ENCODE measurements at regions not wholly inside any gene's neighbourhood (a gene's known extent, or its start where the extent isn't known, plus 50 kb on each side); places are given as distances from the start of the nearest gene placed in this dataset.

DNA sequence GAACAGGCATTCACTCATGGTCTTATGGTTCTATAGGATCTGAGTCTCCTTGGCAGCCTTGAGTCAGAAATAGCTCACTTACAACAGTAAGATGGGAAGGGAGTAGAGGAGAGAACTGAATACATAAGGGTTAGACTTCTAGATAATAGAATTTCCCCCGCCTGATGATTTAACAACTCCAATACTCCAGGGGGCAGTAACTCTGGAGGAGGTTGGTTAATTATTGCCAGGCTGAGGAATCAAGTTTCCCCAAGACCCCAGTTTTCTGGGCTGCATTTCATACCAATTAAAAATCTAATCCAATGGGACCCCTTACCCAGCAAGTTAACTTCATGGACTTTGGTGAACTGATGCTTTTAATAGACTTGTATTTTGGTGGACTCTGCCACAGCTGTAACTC lies 94.2 kb upstream of the MOCS1 start:
- no peaks in the 10 kb centered on the region for H3K9me3 ChIP-seq (ENCODE audit: insufficient read depth, low read length)
- no peaks in the 10 kb centered on the region for H3K36me3 ChIP-seq (ENCODE audit: insufficient read depth, insufficient read length, low read length)
- no peak for DNase-seq (ENCODE audit: low read depth, low spot score)
- no peaks in the 10 kb centered on the region for H3K27me3 ChIP-seq (ENCODE audit: insufficient read depth, insufficient read length)
- no peak overlapping the region for H3K9ac ChIP-seq (ENCODE audit: insufficient read length, low read depth)
- no peaks in the 10 kb centered on the region for H3K4me1 ChIP-seq (ENCODE audit: insufficient read depth, insufficient read length)
- TF ChIP-seq SUZ12 (IDR thresholded peaks at IDR 0.05; ENCODE audit: extremely low read depth, insufficient read depth, insufficient read length): no peak
- TF ChIP-seq YY1 (IDR thresholded peaks at IDR 0.05; ENCODE audit: insufficient read depth, insufficient read length): no peak
- no peak for TF ChIP-seq ZNF274 (IDR thresholded peaks at IDR 0.05; ENCODE audit: low read depth, low read length)
- H3K4me3 ChIP-seq (ENCODE audit: insufficient read length, low read depth): no peak overlapping the region

DNA sequence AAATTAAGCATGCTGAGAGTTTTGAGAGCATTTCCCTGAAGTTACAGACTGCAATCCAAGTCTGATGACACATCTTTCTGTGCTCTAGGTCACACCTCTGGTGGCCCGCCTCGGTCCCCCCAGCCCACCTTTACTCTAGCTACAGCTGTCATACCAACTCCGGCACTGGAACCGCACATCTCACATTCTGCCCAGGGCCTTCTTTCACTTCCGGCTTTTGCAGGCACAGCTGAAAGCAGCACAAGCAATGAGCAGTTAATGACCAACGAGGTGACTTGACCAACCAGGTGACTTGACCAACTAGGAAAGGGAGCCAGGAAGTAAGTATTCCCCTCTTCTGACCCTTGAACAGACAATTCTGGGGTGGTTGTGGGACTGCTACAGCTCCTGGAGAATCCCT lies 88.6 kb upstream of the MOCS1 start:
- Histone ChIP-seq H3K36me3 (ENCODE audit: insufficient read depth, insufficient read length, low read length) (no peaks in the 10 kb centered on the region), H3K9ac (ENCODE audit: insufficient read length, low read depth) (no peak overlapping the region), H3K27me3 (ENCODE audit: insufficient read depth, insufficient read length) (no peaks in the 10 kb centered on the region), H3K4me1 (ENCODE audit: insufficient read depth, insufficient read length) (no peaks in the 10 kb centered on the region), H3K4me3 (ENCODE audit: insufficient read length, low read depth) (no peak overlapping the region), H3K9me3 (ENCODE audit: insufficient read depth, low read length) (no peaks in the 10 kb centered on the region)
- TF ChIP-seq YY1 (IDR thresholded peaks at IDR 0.05; ENCODE audit: insufficient read depth, insufficient read length) (no peak), ZNF274 (IDR thresholded peaks at IDR 0.05; ENCODE audit: low read depth, low read length) (no peak), SUZ12 (IDR thresholded peaks at IDR 0.05; ENCODE audit: extremely low read depth, insufficient read depth, insufficient read length) (no peak)
- DNase-seq (ENCODE audit: low read depth, low spot score): no peak

DNA sequence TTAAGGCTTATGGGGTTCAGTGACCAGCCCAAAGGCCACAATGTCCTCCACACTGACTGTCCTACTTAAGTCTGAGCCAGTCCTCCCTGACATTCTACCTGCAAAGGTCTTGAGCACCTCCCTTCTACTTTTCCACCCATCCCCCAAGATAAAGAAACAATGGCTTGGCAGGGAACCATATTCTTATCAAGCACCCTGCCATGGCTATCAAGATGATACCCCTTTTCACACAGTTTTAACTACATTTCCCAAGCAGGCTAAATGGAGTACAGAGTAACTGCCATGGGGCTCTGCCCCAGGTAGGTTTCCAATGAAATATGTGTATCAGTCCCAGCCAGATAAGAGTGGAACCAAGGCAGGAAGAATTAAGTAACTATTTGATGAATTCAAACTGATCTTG lies 85.9 kb upstream of the MOCS1 start:
- H3K9ac ChIP-seq (ENCODE audit: insufficient read length, low read depth): no peak overlapping the region
- H3K9me3 ChIP-seq (ENCODE audit: insufficient read depth, low read length): 0 out of 2 replicates have a peak, but pooled peaks cover 6% of the 10 kb centered on the region
- H3K4me3 ChIP-seq (ENCODE audit: insufficient read length, low read depth): no peak overlapping the region
- H3K4me1 ChIP-seq (ENCODE audit: insufficient read depth, insufficient read length): no peaks in the 10 kb centered on the region
- no peak for DNase-seq (ENCODE audit: low read depth, low spot score)
- H3K36me3 ChIP-seq (ENCODE audit: insufficient read depth, insufficient read length, low read length): no peaks in the 10 kb centered on the region
- TF ChIP-seq SUZ12 (IDR thresholded peaks at IDR 0.05; ENCODE audit: extremely low read depth, insufficient read depth, insufficient read length) (no peak), YY1 (IDR thresholded peaks at IDR 0.05; ENCODE audit: insufficient read depth, insufficient read length) (no peak), ZNF274 (IDR thresholded peaks at IDR 0.05; ENCODE audit: low read depth, low read length) (no peak)
- H3K27me3 ChIP-seq (ENCODE audit: insufficient read depth, insufficient read length): no peaks in the 10 kb centered on the region

DNA sequence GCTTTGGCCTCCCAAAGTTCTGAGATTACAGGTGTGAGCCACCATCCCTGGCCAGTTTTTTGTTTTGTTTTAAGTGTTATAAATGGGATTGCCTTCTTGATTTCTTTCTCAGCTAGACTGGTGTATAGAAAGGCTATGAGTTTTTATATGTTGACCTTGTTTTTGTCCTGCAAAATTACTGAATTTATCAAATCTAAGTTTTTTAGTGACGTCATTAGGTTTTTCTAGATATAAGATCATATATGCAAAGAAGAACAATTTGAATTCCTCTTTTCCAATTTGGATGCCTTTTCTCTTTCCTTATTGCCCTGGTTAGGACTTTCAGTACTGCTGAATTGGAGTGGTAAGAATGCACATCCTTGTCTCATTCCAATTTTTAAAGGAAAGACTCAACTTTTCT lies 81.3 kb upstream of the MOCS1 start:
- Histone ChIP-seq H3K4me3 (ENCODE audit: insufficient read length, low read depth) (no peak overlapping the region), H3K4me1 (ENCODE audit: insufficient read depth, insufficient read length) (no peaks in the 10 kb centered on the region), H3K36me3 (ENCODE audit: insufficient read depth, insufficient read length, low read length) (no peaks in the 10 kb centered on the region), H3K27me3 (ENCODE audit: insufficient read depth, insufficient read length) (no peaks in the 10 kb centered on the region), H3K9ac (ENCODE audit: insufficient read length, low read depth) (no peak overlapping the region), H3K9me3 (ENCODE audit: insufficient read depth, low read length) (0 out of 2 replicates have a peak, but pooled peaks cover 6% of the 10 kb centered on the region)
- TF ChIP-seq YY1 (IDR thresholded peaks at IDR 0.05; ENCODE audit: insufficient read depth, insufficient read length) (no peak), SUZ12 (IDR thresholded peaks at IDR 0.05; ENCODE audit: extremely low read depth, insufficient read depth, insufficient read length) (no peak), ZNF274 (IDR thresholded peaks at IDR 0.05; ENCODE audit: low read depth, low read length) (no peak)
- no peak for DNase-seq (ENCODE audit: low read depth, low spot score)

DNA sequence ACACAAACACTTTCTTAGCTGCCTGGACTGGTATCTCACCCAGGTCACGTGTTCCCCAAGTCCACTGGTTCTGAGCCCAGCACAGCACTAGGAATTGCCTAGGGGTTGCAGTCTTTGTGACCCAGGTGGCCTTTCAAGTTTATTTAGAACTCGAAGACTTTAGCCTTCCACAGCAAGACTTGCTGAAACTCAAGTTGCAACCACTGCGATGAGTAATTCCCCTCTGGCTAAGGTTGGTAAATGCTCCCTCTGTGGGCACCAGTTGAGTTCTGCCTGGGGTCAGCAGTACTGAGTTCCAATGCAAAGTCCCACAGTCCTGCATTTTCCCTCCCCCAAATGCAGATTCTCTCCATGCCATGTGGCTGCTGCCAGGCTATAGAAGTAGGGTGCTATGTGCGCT lies 77.6 kb upstream of the MOCS1 start:
- no peak for DNase-seq (ENCODE audit: low read depth, low spot score)
- no peak overlapping the region for H3K9ac ChIP-seq (ENCODE audit: insufficient read length, low read depth)
- TF ChIP-seq YY1 (IDR thresholded peaks at IDR 0.05; ENCODE audit: insufficient read depth, insufficient read length): no peak
- TF ChIP-seq ZNF274 (IDR thresholded peaks at IDR 0.05; ENCODE audit: low read depth, low read length): no peak
- no peak for TF ChIP-seq SUZ12 (IDR thresholded peaks at IDR 0.05; ENCODE audit: extremely low read depth, insufficient read depth, insufficient read length)
- H3K9me3 ChIP-seq (ENCODE audit: insufficient read depth, low read length): 0 out of 2 replicates have a peak, but pooled peaks cover 6% of the 10 kb centered on the region
- H3K27me3 ChIP-seq (ENCODE audit: insufficient read depth, insufficient read length): no peaks in the 10 kb centered on the region
- no peaks in the 10 kb centered on the region for H3K36me3 ChIP-seq (ENCODE audit: insufficient read depth, insufficient read length, low read length)
- no peak overlapping the region for H3K4me3 ChIP-seq (ENCODE audit: insufficient read length, low read depth)
- no peaks in the 10 kb centered on the region for H3K4me1 ChIP-seq (ENCODE audit: insufficient read depth, insufficient read length)

DNA sequence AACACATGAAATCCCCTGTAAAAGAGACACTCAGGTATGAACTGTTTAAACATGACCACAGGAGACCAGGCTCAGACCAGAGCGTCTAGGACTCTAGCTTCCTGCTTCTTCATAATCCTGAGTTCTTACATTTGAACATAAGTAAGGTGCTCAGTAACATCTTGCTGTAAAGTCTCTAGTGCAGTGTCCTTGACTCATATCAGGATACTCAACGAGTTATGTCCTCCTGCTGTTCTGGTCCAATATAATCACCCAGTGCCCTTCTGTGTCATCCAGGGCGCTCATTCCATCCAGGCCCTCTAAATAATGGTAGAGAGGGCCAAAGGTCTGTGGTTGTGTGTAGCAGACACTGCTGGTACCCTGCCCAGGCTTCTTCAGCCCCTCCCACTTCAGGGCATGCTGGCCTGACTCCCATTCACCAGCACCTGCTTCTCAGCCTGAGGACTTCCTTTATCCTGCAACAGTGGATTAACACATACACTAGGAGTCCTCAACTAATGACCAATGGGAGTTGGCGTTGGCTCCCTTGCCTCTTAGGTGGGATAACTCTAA lies 66.8 kb upstream of the MOCS1 start:
- no peaks in the 10 kb centered on the region for H3K36me3 ChIP-seq (ENCODE audit: insufficient read depth, insufficient read length, low read length)
- H3K27me3 ChIP-seq (ENCODE audit: insufficient read depth, insufficient read length): no peaks in the 10 kb centered on the region
- H3K9me3 ChIP-seq (ENCODE audit: insufficient read depth, low read length): peaks cover 21% of the 10 kb centered on the region; the same call in 1 of the 2 replicates
- no peak for DNase-seq (ENCODE audit: low read depth, low spot score)
- no peak overlapping the region for H3K4me3 ChIP-seq (ENCODE audit: insufficient read length, low read depth)
- H3K4me1 ChIP-seq (ENCODE audit: insufficient read depth, insufficient read length): no peaks in the 10 kb centered on the region
- no peak overlapping the region for H3K9ac ChIP-seq (ENCODE audit: insufficient read length, low read depth)
- no peak for TF ChIP-seq YY1 (IDR thresholded peaks at IDR 0.05; ENCODE audit: insufficient read depth, insufficient read length)
- TF ChIP-seq ZNF274 (IDR thresholded peaks at IDR 0.05; ENCODE audit: low read depth, low read length): no peak
- TF ChIP-seq SUZ12 (IDR thresholded peaks at IDR 0.05; ENCODE audit: extremely low read depth, insufficient read depth, insufficient read length): no peak

DNA sequence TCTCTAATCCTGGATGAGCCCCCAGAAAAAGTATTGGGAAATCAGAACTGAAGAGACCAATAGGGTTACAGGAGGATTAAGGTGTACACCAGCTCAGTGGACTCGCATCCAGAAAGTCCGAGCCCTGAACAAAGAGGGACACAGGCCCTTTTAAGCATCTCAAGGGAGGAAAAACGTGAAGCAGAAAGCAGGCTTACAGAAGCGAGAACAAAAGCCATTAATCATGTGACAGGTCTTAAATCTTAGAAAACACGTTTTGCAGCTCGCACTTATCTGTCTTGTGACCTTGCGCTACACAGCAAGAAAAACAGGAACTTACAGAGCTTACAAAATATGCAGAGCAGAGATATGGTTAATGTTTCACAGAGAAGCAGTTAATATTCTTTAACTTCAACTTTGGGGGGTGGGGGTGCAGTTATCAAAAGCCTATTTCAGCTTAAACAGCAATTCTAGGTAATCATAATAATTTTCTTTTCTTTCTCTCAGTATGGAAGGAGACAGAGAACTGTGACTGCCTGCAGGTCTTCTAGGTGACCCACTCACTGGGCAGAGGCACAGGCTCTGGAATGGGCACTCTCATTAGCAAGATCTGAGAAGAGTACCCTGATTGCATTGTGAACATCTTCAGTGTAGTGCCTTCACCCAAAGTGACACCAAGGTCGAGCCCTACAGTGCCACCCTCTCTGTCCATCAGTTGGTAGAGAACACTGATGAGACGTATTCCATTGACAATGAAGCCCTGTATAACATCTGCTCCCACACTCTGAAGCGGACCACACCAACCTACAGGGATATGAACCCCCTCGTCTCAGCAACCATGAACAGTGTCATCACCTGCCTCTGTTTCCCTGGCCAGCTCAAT lies 65.0 kb upstream of the MOCS1 start:
- Histone ChIP-seq H3K9me3 (ENCODE audit: insufficient read depth, low read length) (peaks cover 21% of the 10 kb centered on the region; the same call in 1 of the 2 replicates), H3K27me3 (ENCODE audit: insufficient read depth, insufficient read length) (no peaks in the 10 kb centered on the region), H3K4me3 (ENCODE audit: insufficient read length, low read depth) (no peak overlapping the region), H3K36me3 (ENCODE audit: insufficient read depth, insufficient read length, low read length) (no peaks in the 10 kb centered on the region), H3K4me1 (ENCODE audit: insufficient read depth, insufficient read length) (no peaks in the 10 kb centered on the region), H3K9ac (ENCODE audit: insufficient read length, low read depth) (no peak overlapping the region)
- TF ChIP-seq YY1 (IDR thresholded peaks at IDR 0.05; ENCODE audit: insufficient read depth, insufficient read length): no peak
- TF ChIP-seq SUZ12 (IDR thresholded peaks at IDR 0.05; ENCODE audit: extremely low read depth, insufficient read depth, insufficient read length): no peak
- no peak for DNase-seq (ENCODE audit: low read depth, low spot score)

Measured in NT2/D1 (cell line).